EH (cell line): ENCODE measurements at regions not wholly inside any gene's neighbourhood (a gene's known extent, or its start where the extent isn't known, plus 50 kb on each side); places are given as distances from the start of the nearest gene placed in this dataset.
"Not testable (repeated sequence)": the region's sequence is repeated elsewhere in the genome, so short reads cannot be mapped to it uniquely, and the experiment has no call there.

Experiments used
- DNase-seq: peaks from one replicate; pipeline ENCODE4 v3.0.0-alpha.2; 2015; ENCODE audit warnings: low read depth

DNA sequence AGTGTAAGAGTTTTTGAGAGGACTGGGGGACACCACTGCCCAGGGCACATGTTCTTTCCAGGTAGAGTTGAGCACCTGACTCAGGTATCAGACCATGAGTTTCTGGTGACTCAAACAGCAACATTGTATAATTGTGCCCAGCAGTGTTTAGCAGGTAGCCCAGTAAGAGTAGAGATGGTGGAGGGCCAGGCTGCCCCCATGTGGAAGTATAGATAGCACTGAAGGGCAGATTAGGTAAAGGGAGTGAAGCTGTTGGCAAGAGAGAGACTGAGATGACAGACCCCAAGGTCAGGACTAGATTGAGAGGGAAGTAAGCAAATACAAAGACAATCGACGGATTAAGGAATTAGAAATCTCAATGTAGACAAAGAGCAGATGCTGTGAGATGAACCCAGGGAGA, 74.6 kb downstream of the TRIM42 start:
- no peak for DNase-seq

DNA sequence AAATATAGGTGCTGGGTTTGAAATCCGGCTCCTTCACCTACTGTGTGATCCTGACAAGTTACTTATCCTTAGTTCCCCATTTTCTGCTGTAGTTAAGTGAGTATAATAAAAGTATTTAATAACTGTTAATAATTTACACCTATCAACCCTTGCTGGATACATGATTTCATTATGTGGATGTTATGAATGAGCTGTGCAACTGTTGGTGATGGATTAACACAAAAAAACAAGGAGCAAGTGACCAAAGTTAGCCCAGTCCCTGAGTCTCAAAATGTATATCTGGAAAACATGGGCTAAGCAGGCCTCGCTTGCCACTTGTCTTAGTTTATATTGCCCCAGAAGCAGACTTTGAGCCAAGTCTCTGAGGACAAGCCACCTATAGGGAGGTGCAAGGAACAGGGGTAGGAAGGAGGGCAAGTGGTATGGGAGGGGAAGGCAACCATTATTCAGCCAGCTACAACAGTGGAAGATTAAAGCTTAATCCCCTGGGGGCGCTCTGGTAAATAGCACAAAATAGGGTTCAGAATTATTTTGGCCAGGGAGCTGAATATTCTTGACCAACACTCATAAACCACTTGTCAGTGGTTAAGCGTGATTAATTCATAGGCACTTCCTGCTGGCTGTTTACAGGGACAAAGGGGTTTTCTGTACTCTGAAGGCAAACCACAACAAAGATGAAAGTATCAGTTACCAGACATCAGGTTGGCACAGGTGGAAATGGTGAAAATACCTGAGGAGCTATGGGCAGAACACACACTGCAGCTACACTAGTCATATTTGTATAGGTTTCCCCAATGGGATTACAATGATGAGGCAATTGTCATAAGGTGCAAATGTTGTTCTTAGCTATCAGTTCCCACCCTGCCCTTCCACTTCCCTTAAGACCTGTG, 76.2 kb downstream of the TRIM42 start:
- no peak for DNase-seq

DNA sequence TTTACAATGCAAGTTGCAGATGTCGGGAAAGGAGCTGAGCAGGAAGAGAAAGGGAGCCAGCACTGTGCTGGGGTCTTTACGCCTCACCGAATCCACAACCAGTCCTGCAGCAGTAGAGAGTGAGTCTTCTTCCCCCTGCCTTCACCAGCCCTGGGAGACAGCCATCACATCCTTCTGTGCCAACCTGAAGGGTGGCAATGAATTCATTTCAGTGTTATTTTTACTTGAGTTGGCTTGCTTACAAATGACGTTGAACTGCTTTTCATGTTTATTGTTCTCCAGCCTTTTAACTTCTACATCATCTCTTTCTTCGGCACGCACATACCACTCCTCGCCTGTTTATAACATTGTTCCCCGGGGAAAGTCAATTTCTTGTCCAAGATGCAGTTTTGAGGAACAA, 77.1 kb downstream of the TRIM42 start:
- no peak for DNase-seq

DNA sequence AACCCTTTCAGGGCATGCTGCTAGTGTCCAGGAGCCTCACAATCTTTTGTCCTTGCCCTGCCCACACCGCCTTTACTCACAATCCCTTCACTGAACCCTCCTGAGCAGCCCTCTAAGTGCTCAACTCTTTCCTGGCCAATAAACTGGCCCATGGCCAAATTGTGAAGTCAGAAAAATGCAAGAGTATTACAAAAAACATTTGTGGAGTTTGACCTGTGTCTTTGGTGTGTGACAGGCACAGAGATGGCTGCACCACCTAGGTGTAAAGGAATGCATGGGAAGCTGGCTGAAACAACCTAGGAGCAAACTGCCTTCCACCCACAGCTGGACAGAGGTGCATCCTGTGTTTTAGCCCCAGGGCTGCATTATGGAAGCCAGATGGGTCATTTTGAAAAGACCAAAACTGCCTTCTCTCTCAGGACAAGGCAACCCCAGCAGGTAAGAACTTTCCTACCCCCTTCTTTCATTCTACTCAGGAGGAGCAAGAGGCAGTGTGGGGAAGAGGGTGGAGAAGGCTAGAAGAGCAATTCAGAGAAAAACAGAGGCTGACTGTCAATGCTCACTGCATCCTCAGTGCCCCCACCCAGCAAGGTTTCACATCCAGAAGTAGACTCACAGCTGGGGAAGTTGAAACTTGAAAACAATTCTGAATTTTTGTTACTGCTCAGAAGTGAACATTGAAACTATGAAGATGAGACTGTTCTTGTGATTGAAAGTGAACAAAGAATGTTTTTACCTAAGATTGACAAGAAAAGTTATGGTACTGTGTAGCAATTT, 78.6 kb downstream of the TRIM42 start:
- no peak for DNase-seq

DNA sequence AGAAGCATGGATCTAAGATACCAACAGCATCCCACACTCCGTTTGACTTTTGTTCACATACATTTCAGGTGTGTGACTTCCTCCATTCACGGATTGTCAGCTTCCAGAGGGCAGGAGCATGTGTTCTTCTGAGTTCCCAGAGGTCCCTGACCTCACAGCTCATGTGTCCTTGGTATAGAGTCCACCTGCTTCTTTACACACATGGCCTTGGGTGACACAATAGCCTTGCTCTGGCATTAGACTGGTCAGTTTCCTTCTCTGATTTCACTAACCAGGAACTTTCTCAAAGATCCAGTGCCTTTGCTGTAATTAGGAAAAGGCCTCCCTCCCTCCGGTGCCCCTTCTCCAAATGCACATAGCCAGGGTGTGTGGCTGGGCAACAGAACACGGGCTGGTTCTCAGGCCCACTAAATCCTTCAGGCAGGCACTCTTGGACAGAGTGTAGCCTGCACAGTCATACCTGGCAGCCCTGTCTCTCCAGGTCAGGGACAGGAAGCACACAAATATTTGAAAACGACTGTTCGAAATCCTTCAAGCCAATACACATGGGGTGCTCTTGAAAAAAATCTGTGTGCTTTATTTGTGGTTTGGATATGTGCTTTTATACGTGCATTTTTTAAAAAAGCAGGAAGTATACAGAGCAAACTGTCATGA, 81.1 kb downstream of the TRIM42 start:
- DNase-seq = no peak

DNA sequence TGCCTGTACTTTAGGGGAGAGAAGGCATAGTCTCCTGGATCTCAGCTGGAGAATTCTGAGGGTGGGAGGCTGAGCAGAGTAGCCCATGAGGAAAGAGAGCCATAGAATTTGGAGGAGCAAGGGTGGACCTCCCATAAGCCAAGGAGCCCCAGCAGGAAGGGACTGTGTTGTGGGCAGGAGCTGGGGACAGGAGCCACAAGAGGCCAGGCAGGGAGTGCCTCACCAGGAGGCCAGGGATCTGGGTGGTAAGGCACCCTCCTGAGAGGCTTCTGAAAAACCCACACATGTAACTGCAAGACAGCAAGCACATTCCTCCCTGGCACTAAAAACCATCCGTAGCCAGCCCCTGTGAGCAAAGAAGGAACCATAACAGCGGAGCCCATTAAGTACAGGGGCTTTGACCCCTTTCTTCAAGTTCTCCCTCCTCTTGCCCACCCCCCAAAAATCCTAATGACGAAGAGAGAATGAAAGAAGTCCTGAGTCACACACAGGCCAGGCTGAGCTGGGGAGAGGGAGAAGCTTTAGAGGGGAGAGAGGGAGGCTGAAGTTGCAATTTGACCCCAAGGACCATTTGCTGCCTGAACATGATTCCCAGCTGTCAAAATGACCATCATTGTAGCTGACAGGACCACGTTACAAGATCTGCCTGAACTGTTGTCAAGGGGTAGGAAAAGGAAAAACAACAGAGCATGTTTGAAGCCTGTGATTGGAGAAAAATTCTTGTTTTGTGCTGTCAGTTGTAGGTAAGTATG, 82.6 kb downstream of the TRIM42 start:
- no peak for DNase-seq

DNA sequence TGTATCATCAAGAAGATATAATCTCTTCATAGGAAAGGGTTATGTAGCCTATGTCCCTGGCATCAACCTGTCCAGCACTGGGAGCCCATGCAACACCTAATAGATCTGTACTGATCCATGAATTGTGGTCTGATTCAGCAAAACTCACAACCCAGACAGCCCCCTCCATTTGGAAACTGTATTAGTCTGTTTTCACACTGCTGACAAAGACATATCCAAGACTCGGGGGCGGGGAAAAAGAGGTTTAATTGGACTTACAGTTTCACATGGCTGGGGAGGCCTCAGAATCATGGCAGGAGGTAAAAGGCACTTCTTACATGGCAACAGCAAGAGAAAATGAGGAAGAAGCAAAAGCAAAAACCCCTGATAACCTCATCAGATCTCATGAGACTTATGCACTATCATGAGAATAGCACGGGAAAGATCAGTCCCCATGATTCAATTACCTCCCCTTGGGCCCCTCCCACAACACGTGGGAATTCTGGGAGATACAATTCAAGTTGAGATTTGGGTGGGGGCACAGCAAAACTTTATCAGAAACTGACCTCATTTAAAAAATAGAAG, 83.3 kb downstream of the TRIM42 start:
- no peak for DNase-seq

DNA sequence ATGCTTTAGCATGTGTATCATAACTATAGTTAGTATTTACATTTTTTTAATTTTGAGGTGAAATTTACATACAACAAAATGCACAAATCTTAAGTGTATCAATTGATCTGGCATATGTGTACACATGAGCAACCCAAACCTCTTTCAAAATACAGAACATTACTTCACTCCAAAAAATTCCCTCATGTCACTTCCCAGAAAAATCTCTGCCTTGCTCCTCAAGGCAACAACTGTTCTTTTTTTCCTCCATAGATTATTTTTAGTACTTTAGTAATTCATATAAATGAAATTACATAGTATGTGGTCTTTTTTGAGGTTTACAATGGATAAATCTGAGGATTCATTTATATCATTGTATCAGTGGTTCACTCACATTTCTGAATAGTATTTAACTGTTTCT, 84.9 kb downstream of the TRIM42 start:
- DNase-seq = no peak

DNA sequence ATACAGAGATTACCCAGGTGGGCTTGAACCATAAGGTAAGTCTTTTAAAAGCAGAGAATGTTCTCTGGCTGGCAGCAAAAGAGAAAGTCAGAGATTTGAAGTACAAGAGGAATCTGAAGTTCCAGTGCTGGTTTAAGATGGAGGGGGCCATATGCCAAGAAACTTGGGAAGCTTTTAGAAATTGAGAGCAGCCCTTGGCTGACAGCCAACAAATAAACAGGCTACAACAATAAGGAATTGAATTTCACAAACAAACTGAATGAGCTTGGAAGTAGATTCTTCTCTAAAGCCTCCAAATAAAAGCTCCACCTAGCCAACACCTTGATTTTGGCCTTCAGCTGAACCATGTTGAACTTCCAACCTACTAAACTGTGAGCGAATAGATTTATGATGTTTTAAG, 85.7 kb downstream of the TRIM42 start:
- no peak for DNase-seq

DNA sequence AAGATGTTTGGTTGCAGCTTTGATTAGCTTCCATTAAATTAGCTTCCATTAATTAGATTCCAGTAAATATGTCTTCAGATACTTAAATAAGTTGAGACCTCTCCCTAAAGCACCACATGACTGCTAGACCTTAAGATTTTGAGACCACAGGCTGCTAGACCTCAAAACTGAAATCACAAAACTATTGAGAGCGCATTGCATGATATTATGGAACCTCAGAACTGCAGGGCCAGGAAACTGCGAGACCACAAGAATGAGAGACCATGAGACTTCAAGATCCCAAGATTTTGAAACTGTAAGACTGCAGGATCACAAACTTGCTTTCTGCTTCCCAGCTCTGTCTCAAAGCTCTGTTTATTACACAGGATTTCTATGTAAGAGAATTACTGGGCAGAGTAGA, 87.4 kb downstream of the TRIM42 start:
- DNase-seq = no peak

DNA sequence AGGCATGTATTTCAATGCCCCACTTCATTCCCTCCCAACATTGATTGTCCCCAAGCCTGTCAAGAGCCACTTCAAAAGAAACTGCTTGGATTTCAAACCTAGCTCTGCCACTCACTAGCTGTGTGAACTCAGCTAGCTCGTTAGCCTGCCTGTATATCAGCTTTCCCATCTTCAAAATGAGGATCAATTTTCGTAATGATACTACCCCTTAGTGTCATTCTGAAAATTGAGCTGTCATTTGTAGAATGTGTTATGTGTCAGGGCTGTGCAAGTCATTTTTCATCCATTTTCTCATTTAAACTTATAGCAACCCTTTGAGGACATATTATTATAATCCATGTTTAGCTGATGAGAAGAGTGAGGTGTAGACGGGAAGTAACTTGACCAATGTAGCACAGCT, 88.6 kb downstream of the TRIM42 start:
- DNase-seq = no peak

DNA sequence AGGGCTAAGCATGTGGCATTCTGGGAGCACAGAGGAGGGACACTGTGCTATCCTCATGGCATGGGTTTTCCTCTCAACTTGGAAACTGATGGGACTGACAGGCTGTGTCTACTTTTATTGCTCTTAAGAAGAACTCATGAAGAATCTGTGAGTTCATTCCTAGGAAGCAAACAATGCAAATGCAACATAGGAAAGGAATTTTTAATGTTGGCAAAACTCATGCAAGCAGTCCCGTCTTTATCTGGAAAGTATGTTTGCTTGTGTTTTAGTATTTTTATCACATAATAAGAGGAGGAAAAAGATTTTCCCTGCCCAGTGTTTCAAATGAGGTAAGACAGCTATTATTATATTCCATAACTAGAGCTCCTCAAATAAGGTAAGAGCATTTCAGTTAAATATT, 89.7 kb downstream of the TRIM42 start:
- no peak for DNase-seq

DNA sequence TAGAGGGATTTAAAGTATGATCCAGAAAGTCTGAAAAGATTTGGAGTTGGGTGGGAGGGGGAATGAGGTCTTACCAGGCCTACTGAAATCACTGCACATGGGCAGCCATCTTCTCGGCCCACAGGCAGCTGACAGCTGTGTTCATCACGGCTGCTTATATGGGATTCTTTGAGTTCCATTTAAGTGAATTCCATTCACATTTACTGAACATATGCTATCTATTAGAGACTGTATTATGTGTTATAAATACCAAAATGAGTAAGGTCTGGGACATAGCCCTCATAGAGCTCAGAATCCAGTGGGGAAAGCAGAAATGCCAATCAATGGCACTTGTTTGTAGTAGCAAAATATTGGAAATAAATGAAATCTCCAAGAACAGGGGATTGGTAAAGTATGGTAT, 91.1 kb downstream of the TRIM42 start:
- no peak for DNase-seq

DNA sequence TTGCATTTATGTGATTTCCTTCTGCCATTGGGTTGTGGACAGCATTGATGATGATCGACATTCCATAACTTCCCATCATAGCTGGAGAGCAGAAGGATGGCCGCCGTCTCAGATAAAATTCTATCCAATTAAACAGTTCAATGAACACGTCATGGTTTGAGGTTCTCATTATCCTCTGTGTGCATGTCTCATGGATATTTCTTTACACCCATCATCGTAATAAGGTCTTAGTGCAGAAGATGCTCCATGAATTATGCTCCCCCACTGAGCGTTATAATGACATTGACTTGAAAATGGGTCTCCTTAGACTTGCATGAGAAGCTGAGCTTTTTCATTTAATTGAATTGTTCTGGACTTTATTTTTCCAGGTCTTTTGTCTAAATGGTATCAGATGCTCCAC, 92.1 kb downstream of the TRIM42 start:
- no peak for DNase-seq

DNA sequence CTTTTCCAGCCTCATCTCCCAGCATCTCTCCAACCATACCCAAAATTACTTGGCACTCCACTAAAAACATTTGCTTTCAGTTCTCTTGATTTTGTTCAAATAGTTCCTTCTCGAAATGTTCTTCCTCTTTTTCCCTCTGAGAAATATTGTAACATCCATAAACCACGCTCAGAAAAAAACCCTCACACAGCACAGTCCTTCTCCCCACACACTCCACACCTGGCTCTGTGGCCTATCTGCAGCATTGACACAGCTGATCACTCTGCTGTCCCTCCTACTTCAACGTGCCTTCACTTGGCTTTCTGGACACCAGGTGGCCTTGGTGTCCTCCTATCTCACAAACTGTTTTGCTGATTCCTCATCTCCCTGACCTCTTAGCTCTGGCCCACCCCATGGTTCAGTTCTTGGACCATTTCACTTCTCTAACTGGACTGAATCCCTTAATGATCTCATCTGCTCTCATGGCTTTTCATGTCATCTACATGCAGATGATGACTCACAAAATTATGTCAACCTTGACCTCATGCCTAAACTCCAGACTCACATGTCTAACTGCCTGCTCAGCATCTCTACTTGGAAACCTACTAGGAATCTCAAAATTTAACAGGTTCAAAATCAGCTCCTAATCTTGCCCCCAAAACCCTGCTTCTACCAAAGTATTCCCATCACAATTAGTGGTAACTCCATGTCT, 93.3 kb downstream of the TRIM42 start:
- no peak for DNase-seq

DNA sequence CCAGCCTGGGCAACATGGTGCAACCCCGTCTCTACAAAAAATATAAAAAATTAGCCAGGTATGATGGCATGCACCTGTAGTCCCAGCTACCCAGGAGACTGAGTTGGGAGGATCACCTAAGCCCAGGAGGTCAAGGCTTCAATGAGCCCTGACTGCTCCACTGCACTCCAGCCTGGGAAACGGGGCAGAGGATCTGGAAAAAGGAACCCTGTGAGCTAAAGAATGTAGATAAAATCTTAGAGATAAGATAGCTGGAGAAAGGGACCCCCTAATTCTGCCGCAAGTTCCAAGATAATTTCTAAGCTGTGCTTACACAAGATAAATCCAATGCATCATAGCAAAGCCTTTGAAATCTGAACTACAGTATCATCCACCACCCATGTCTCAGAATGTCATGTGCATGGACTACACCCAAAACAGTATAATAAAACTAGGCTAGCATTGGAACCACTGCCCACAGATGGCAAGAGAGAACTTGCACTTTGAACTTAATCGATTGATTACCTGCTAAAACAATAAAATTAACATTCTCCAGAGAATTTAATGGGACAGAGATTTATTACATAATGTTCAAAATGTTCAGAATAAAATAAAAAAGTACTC, 99.9 kb downstream of the TRIM42 start:
- no peak for DNase-seq

DNA sequence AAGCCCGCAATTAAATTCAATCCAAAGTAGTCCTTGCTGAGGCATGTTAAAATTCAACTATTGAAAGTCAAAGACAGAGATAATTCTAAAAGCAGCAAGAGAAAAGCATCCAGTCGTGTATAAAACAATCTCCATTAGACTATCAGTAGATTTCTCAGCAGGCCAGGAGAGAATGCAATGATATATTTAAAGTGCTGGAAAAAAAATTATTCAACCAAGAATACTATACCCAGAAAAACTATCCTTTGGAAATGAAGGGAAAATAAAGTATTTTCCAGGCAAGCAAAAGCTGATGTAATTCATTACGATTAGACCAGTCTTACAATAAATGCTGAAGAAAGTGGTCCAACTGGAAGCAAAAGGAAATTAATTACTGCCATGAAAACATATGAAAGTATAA, 113.5 kb downstream of the TRIM42 start:
- DNase-seq = no peak

DNA sequence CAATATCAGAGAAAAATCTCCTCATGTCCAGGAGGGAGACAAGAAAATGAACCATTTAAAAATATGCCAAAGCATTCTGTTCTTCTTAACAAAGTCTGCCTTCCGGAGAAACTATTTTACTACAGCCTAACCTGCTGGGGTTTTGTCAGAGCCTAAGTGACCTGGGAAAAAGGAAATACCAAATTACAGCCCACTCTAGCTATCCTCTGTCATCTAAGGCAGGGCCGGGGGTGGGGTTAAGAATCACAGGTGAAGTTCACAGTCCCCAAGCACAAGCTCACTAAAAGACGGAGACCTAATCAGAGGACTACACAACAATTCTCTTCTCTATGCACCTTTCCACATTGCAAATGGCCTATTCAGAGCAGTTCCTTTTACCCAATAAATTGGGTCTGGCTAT, 116.6 kb downstream of the TRIM42 start:
- DNase-seq = no peak

DNA sequence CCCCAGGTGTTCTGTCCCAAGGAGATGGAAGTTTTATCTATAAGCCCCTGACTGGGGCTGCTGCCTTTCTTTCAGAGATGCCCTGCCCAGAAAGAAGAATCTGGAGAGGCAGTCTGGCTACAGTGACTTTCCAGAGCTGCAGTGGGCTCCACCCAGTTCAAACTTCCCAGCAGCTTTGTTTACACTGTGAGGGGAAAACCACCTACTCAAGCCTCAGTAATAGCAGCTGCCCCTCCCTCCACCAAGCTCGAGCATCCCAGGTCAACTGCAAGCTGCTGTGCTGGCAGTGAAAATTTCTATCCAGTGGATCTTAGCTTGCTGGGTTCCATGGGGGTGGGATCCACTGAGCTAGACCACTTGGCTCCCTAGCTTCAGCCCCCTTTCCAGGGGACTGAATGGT, 125.0 kb downstream of the TRIM42 start:
- not testable (repeated sequence) for DNase-seq

DNA sequence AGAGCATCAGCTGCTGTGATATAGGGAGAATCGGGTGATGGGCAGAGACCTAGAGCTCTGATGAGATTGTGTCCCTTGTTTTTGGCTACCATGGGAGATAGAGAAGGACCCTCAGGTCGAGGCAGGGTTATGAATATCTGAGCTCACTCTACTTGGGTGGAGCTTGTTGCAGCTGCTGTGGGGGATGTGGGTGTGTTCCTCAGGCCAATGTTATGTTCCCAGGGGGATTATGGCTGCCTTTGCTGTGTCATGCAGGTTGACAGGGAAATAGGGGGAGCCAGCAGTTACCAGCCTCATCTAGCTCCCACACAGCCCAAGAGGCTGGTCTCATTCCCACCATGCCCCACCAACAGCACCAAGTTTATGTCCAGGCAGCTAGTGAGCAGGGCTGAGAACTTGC, 131.5 kb downstream of the TRIM42 start:
- no peak for DNase-seq
